HCT116 (cell line): ENCODE measurements at regions not wholly inside any gene's neighbourhood (a gene's known extent, or its start where the extent isn't known, plus 50 kb on each side); places are given as distances from the start of the nearest gene placed in this dataset.

ENCODE experiments used
- ATAC-seq: fragments of 200-7000 bp; cut with Tn5 transposase; 2 replicates; pipeline ENCODE4 v1.9.1; 2020; ENCODE audit warnings: mild to moderate bottlenecking, moderate library complexity
- BruUV-seq: library from RNA; stranded (reverse); fragments of 400-500 nt; replicated peaks from 2 replicates; lab custom pipeline; 2021; lab: Mats Ljungman, UMichigan
- CTCF ChIA-PET: fragments of 300-600 bp; sonication (Branson Sonifier 250); formaldehyde crosslinking; loops from one replicate; lab custom pipeline; 2021; ENCODE audit warnings: antibody characterized with exemption; lab: Charles Lee
- POLR2A ChIA-PET: fragments of 300-600, 350-600 bp; sonication (Branson Sonifier 250); formaldehyde crosslinking; loops from one replicate; lab custom pipeline; 2021; ENCODE audit warnings: antibody characterized with exemption; lab: Charles Lee
- RAD21 ChIA-PET, 2 experiments: fragments of 300-600 bp; sonication (Branson Sonifier 250); formaldehyde crosslinking; loops; one replicate each; lab custom pipeline; 2023; ENCODE audit warnings: low total read pairs in 2 of 2; ENCODE audit not compliant: uncharacterized antibody in 2 of 2, unreplicated experiment in 2 of 2, low non-redundant PET in 1 of 2; lab: Charles Lee
- DNase-seq: peaks from one replicate; pipeline ENCODE4 v3.0.0-alpha.2; 2010; ENCODE audit warnings: low read depth, low spot score
- H2AFZ ChIP-seq: fragments of 200-600 bp; shearing (Covaris generic), sonication (generic); 2 replicates; pipeline ENCODE4 v1.6.1; 2017; ENCODE audit warnings: low read depth, mixed run types, mixed read lengths, antibody characterized with exemption, low read length; ENCODE audit not compliant: poor library complexity, severe bottlenecking
- H3K27ac ChIP-seq: 2 replicates; pipeline ENCODE4 v1.5.1; 2012; ENCODE audit warnings: low read depth, low read length
- H3K27me3 ChIP-seq: fragments of 200-600 bp; sonication (generic); 2 replicates; pipeline ENCODE4 v1.6.1; 2016; ENCODE audit warnings: mixed run types, low read length, mixed read lengths; ENCODE audit not compliant: insufficient read depth
- H3K36me3 ChIP-seq, 2 experiments: fragments of 200-500 bp in 1 of 2; fragments of 200-600 bp in 1 of 2; sonication (Bioruptor generic) in 1 of 2; sonication (generic) in 1 of 2; 2 replicates each; pipeline versions ENCODE4 v1.5.1 to v1.6.1; 2014 to 2016; ENCODE audit warnings: low read length in 2 of 2, inconsistent platforms in 1 of 2, mixed read lengths in 1 of 2, mixed run types in 1 of 2; ENCODE audit not compliant: insufficient read depth in 2 of 2, control insufficient read depth in 1 of 2
- H3K4me1 ChIP-seq, 2 experiments: fragments of 200-600 bp in 1 of 2; sonication (generic) in 1 of 2; 2 replicates each; pipeline versions ENCODE4 v1.5.1 to v1.6.1; 2012 to 2017; ENCODE audit warnings: low read length in 2 of 2, inconsistent platforms in 1 of 2, mild to moderate bottlenecking in 1 of 2, mixed read lengths in 1 of 2, mixed run types in 1 of 2, moderate library complexity in 1 of 2; ENCODE audit not compliant: insufficient read depth in 2 of 2, control insufficient read depth in 1 of 2
- H3K4me2 ChIP-seq: fragments of 200-600 bp; sonication (generic); 2 replicates; pipeline ENCODE4 v1.6.1; 2017; ENCODE audit warnings: mixed run types, low read length, mixed read lengths
- H3K4me3 ChIP-seq, 2 experiments: fragments of 200-600 bp in 1 of 2; sonication (generic) in 1 of 2; replicated peaks in 1 of 2; 2 replicates each; pipeline ENCODE4 v1.5.1; 2011 to 2016; ENCODE audit warnings: low read length in 2 of 2, control low read depth in 1 of 2, low read depth in 1 of 2, mild to moderate bottlenecking in 1 of 2, mixed read lengths in 1 of 2, mixed run types in 1 of 2
- H3K79me2 ChIP-seq: fragments of 200-600 bp; sonication (generic); 2 replicates; pipeline ENCODE4 v1.6.1; 2017; ENCODE audit warnings: mild to moderate bottlenecking, mixed run types, low read length, moderate library complexity, mixed read lengths; ENCODE audit not compliant: insufficient read depth
- H3K9ac ChIP-seq: fragments of 200-600 bp; sonication (generic); 2 replicates; pipeline ENCODE4 v1.6.1; 2016; ENCODE audit warnings: low read length, mixed read lengths
- H3K9me2 ChIP-seq: fragments of 200-600 bp; sonication (generic), shearing (Covaris generic); 2 replicates; pipeline ENCODE4 v1.6.1; 2017; ENCODE audit warnings: mixed run types, mild to moderate bottlenecking, moderate library complexity; ENCODE audit not compliant: insufficient read depth
- H3K9me3 ChIP-seq, 2 experiments: fragments of 200-500 bp in 1 of 2; fragments of 200-600 bp in 1 of 2; sonication (Bioruptor generic) in 1 of 2; sonication (generic) in 1 of 2; 2 replicates each; pipeline ENCODE4 v1.6.1; 2014 to 2017; ENCODE audit warnings: low read length in 2 of 2, mixed read lengths in 2 of 2, inconsistent platforms in 1 of 2, low read depth in 1 of 2, mild to moderate bottlenecking in 1 of 2, mixed run types in 1 of 2, moderate library complexity in 1 of 2; ENCODE audit not compliant: control insufficient read depth in 1 of 2, insufficient read depth in 1 of 2
- H4K20me1 ChIP-seq: fragments of 200-600 bp; sonication (generic), shearing (Covaris generic); 2 replicates; pipeline ENCODE4 v1.6.1; 2017; ENCODE audit warnings: mixed run types, mild to moderate bottlenecking, moderate library complexity; ENCODE audit not compliant: insufficient read depth
- CBX3 ChIP-seq: IDR thresholded peaks from 2 replicates; pipeline ENCODE4 v1.6.1; 2012; ENCODE audit warnings: low read depth
- CEBPB ChIP-seq: IDR thresholded peaks from 2 replicates; pipeline ENCODE4 v1.6.1; 2012; ENCODE audit warnings: low read depth
- EGR1 ChIP-seq: IDR thresholded peaks from 2 replicates; pipeline ENCODE4 v1.6.1; 2012; ENCODE audit warnings: low read depth
- ELF1 ChIP-seq: IDR thresholded peaks from 2 replicates; pipeline ENCODE4 v1.6.1; 2012; ENCODE audit warnings: low read depth, borderline replicate concordance
- FOSL1 ChIP-seq: IDR thresholded peaks from 2 replicates; pipeline ENCODE4 v1.6.1; 2012; ENCODE audit warnings: low read depth
- JUND ChIP-seq: IDR thresholded peaks from 2 replicates; pipeline ENCODE4 v1.6.1; 2012
- POLR2A ChIP-seq: IDR thresholded peaks from 2 replicates; pipeline ENCODE4 v1.7.0; 2011; ENCODE audit warnings: borderline replicate concordance; ENCODE audit not compliant: insufficient read depth, insufficient read length; ENCODE audit errors: extremely low read depth
- POLR2AphosphoS5 ChIP-seq: IDR thresholded peaks from 2 replicates; pipeline ENCODE4 v1.6.1; 2011; ENCODE audit warnings: mild to moderate bottlenecking, low read depth, low read length, moderate library complexity
- RAD21 ChIP-seq: IDR thresholded peaks from 2 replicates; pipeline ENCODE4 v1.6.1; 2012; ENCODE audit warnings: low read depth, mild to moderate bottlenecking
- REST ChIP-seq: IDR thresholded peaks from 2 replicates; pipeline ENCODE4 v1.6.1; 2012; ENCODE audit warnings: low read depth
- SIN3A ChIP-seq: IDR thresholded peaks from 2 replicates; pipeline ENCODE4 v1.6.1; 2012; ENCODE audit warnings: low read depth
- SP1 ChIP-seq: IDR thresholded peaks from 2 replicates; pipeline ENCODE4 v1.6.1; 2012; ENCODE audit warnings: low read depth
- SRF ChIP-seq: IDR thresholded peaks from 2 replicates; pipeline ENCODE4 v1.6.1; 2012; ENCODE audit warnings: low read depth
- TCF7L2 ChIP-seq: IDR thresholded peaks from 2 replicates; pipeline ENCODE4 v1.7.0; 2011; ENCODE audit warnings: borderline replicate concordance, inconsistent platforms; ENCODE audit not compliant: insufficient read depth, insufficient read length; ENCODE audit errors: extremely low read depth
- ZBTB33 ChIP-seq: IDR thresholded peaks from 2 replicates; pipeline ENCODE4 v1.6.1; 2011; ENCODE audit warnings: mild to moderate bottlenecking, low read length, moderate library complexity; ENCODE audit not compliant: insufficient replicate concordance; ENCODE audit errors: extremely low read depth
- ZNF274 ChIP-seq: fragments of 200-500 bp; sonication (Bioruptor generic); IDR thresholded peaks from 2 replicates; pipeline ENCODE4 v1.6.1; 2014; ENCODE audit warnings: mild to moderate bottlenecking, low read depth, low read length, inconsistent platforms
- intact Hi-C: fragments of 100-400 bp; cut with micrococcal nuclease; formaldehyde crosslinking; loops from 2 replicates; pipeline ENCODE4 v1.10.0; 2022
- TF ChIP-seq, protein P1 (sequence below): IDR thresholded peaks from 2 replicates; pipeline ENCODE4 v1.6.1; 2012

DNA sequence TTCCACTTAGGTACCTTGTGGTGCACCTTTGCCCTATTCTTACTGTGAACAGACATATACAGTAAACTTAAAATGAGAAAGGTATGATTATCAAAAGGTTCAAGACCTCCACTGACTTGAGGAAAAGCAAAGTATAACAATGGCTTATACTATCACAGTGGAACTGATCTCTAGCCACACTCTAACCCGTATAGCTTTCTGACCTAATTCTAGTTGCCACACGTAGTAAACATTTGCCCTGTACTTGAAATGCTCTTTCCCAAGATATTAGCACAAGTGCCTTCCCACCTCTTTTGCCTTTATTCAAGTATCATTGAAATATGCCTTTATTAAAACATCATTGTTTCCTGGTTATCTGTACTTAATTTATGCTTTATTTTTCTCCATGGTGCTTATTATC lies 250.4 kb upstream of the PPFIA2 start:
- no peak overlapping the region for H3K4me3 ChIP-seq
- TF ChIP-seq ZBTB33, result no peak
- no peak for TF ChIP-seq EGR1
- TF ChIP-seq SIN3A, result no peak
- TF ChIP-seq CEBPB, result no peak
- TF ChIP-seq, protein P1, sequence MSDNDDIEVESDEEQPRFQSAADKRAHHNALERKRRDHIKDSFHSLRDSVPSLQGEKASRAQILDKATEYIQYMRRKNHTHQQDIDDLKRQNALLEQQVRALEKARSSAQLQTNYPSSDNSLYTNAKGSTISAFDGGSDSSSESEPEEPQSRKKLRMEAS, result no peak
- no peak for TF ChIP-seq FOSL1
- no peak for TF ChIP-seq SP1
- TF ChIP-seq SRF, result no peak
- no peak for TF ChIP-seq ELF1
- TF ChIP-seq RAD21, result no peak
- no peak for TF ChIP-seq ZNF274
- no peak for TF ChIP-seq POLR2A
- TF ChIP-seq CBX3, result no peak
- no peak for TF ChIP-seq TCF7L2
- no peak for TF ChIP-seq POLR2AphosphoS5
- TF ChIP-seq JUND, result no peak
- no peak for TF ChIP-seq REST
- H3K79me2 ChIP-seq, result no peaks in the 10 kb centered on the region
- no peaks in the 10 kb centered on the region for H3K36me3 ChIP-seq
- ChIA-PET CTCF (no interaction called here), RAD21 (no interaction called here), POLR2A (no interaction called here)
- H3K27ac ChIP-seq, result no peak overlapping the region
- intact Hi-C loops, result no loop called here
- H2AFZ ChIP-seq, result no peak overlapping the region
- no peak overlapping the region for H3K4me2 ChIP-seq
- no peaks in the 10 kb centered on the region for H3K9me3 ChIP-seq
- no peak overlapping the region for H3K9ac ChIP-seq
- no TSS peak for BruUV-seq
- DNase-seq (no peak), ATAC-seq (no peak)
- no peaks in the 10 kb centered on the region for H3K9me2 ChIP-seq
- H3K4me1 ChIP-seq, result no peaks in the 10 kb centered on the region
- H4K20me1 ChIP-seq, result no peaks in the 10 kb centered on the region
- no peaks in the 10 kb centered on the region for H3K27me3 ChIP-seq
